ENCODE measurements at regions not wholly inside any gene's neighbourhood (a gene's known extent, or its start where the extent isn't known, plus 50 kb on each side); places are given as distances from the start of the nearest gene placed in this dataset.

DNA sequence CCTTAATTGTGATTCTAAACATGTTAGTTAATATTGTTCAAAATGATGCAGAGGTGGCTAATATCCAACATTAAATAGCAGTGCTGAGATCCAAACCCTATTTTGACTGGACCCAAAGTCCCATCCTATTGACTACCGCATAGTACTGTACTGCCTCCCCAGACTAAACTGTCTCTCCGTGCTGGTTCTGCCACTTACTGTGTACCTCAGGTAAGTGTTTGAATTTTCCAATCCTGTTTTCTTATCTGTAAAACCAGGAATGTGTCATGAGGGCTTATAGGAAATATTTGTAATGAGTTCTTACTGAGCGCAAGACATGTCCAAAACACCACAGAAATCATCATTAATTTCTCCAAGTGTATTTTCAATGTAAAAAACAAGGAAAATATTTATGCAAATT lies 209.2 kb upstream of the CD180 start:
- Histone ChIP-seq H3K9me3 (ENCODE audit: severe bottlenecking) (no peaks in the 10 kb centered on the region), H3K4me3 (ENCODE audit: severe bottlenecking) (no peak overlapping the region), H3K27ac (ENCODE audit: poor library complexity, severe bottlenecking) (peak overlapping the region; percentile 90), H3K36me3 (ENCODE audit: low read depth) (no peaks in the 10 kb centered on the region), H3K27me3 (ENCODE audit: insufficient read depth, poor library complexity, severe bottlenecking) (no peaks in the 10 kb centered on the region), H3K4me1 (ENCODE audit: insufficient read depth, poor library complexity, severe bottlenecking) (peaks cover 15% of the 10 kb centered on the region)
- no peak for ATAC-seq (ENCODE audit: low read depth)
- no peak for DNase-seq (ENCODE audit: low spot score)
- TF ChIP-seq, protein P1, sequence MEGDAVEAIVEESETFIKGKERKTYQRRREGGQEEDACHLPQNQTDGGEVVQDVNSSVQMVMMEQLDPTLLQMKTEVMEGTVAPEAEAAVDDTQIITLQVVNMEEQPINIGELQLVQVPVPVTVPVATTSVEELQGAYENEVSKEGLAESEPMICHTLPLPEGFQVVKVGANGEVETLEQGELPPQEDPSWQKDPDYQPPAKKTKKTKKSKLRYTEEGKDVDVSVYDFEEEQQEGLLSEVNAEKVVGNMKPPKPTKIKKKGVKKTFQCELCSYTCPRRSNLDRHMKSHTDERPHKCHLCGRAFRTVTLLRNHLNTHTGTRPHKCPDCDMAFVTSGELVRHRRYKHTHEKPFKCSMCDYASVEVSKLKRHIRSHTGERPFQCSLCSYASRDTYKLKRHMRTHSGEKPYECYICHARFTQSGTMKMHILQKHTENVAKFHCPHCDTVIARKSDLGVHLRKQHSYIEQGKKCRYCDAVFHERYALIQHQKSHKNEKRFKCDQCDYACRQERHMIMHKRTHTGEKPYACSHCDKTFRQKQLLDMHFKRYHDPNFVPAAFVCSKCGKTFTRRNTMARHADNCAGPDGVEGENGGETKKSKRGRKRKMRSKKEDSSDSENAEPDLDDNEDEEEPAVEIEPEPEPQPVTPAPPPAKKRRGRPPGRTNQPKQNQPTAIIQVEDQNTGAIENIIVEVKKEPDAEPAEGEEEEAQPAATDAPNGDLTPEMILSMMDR (IDR thresholded peaks at IDR 0.05; ENCODE audit: poor library complexity, severe bottlenecking) = no peak

DNA sequence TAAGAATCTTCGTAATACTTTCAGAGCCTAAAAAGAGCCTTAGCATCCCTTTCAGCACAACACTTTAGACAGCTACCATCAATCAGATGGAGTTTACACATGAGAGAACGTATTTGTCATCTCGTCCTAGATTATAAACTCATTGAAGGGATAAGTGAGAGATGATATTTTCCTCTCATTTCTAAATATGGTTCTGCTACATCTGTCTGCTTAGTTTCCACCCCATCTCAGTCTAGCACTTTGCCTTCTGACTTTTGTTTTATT lies 208.4 kb upstream of the CD180 start:
- H3K27ac ChIP-seq (ENCODE audit: poor library complexity, severe bottlenecking) = peak overlapping the region; percentile 90
- no peaks in the 10 kb centered on the region for H3K9me3 ChIP-seq (ENCODE audit: severe bottlenecking)
- peaks cover 15% of the 10 kb centered on the region for H3K4me1 ChIP-seq (ENCODE audit: insufficient read depth, poor library complexity, severe bottlenecking)
- no peaks in the 10 kb centered on the region for H3K36me3 ChIP-seq (ENCODE audit: low read depth)
- ATAC-seq (ENCODE audit: low read depth) (no peak), DNase-seq (ENCODE audit: low spot score) (no peak)
- no peak overlapping the region for H3K4me3 ChIP-seq (ENCODE audit: severe bottlenecking)
- H3K27me3 ChIP-seq (ENCODE audit: insufficient read depth, poor library complexity, severe bottlenecking) = no peaks in the 10 kb centered on the region
- TF ChIP-seq, protein P1 (IDR thresholded peaks at IDR 0.05; ENCODE audit: poor library complexity, severe bottlenecking) = no peak

DNA sequence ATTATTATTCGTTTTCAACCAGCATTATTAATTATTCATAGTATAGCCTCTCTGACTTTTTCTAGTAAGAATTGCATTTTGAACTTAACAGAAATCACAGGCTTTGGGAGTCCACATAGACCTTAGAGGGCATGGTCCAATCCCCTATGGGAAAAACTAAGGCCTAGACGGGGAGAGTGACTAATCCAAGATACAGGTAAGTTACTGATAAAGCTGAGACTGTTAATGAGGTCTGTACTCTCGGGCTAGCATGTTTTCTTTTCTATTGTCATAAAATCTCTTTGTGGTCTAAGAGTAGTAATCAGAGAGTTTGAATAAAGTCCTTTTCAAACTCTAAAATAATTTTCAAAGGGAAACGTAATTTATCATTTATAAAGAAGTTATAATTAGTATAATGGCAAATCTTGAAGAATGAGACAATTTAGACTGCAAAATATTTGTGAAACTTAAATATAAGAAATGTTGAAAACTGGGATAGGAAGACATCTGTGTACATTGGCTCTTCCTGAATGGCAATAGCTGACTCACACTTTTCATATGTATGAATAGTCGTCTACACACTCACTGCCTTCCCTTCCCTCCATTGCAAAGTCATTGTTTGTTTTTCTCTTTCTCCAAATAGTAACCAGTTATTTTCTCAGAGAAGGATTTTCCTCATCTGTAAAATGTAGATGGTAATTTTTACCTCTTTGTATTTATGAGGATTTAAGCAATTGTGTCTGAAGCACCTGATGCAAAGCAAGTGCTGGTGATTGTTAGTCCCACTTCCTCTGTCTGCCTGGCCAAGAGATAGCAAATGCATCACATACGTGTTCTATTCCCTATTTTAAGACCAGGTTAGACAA lies 207.9 kb upstream of the CD180 start:
- TF ChIP-seq, protein P1 (IDR thresholded peaks at IDR 0.05; ENCODE audit: poor library complexity, severe bottlenecking) = no peak
- peak overlapping the region; percentile 90 for H3K27ac ChIP-seq (ENCODE audit: poor library complexity, severe bottlenecking)
- no peaks in the 10 kb centered on the region for H3K9me3 ChIP-seq (ENCODE audit: severe bottlenecking)
- H3K4me3 ChIP-seq (ENCODE audit: severe bottlenecking) = no peak overlapping the region
- ATAC-seq (ENCODE audit: low read depth) = peak; percentile 99
- H3K4me1 ChIP-seq (ENCODE audit: insufficient read depth, poor library complexity, severe bottlenecking) = peaks cover 15% of the 10 kb centered on the region
- no peak for DNase-seq (ENCODE audit: low spot score)
- no peaks in the 10 kb centered on the region for H3K36me3 ChIP-seq (ENCODE audit: low read depth)
- H3K27me3 ChIP-seq (ENCODE audit: insufficient read depth, poor library complexity, severe bottlenecking) = no peaks in the 10 kb centered on the region

DNA sequence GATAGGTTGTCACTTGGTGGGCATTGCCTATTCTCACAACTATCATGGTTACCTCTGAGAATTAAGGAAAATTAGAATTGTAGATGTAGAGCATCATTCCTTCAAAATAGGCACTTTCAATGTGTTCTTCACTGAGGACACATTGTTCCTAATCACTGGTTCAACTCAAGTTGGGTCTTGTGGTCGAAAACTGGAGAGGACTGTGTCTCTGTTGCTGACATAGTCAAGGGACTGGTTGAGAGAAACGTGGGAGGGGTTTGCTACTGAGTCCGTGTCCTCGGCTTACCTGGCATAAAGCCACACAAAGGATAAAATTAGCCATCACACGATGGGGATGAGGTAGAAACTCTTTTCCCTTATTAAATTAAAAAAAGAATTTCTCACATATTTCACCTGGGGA lies 205.9 kb upstream of the CD180 start:
- Histone ChIP-seq H3K27me3 (ENCODE audit: insufficient read depth, poor library complexity, severe bottlenecking) (no peaks in the 10 kb centered on the region), H3K36me3 (ENCODE audit: low read depth) (no peaks in the 10 kb centered on the region), H3K4me3 (ENCODE audit: severe bottlenecking) (no peak overlapping the region), H3K27ac (ENCODE audit: poor library complexity, severe bottlenecking) (no peak overlapping the region), H3K4me1 (ENCODE audit: insufficient read depth, poor library complexity, severe bottlenecking) (peaks cover 15% of the 10 kb centered on the region), H3K9me3 (ENCODE audit: severe bottlenecking) (no peaks in the 10 kb centered on the region)
- ATAC-seq (ENCODE audit: low read depth) (no peak), DNase-seq (ENCODE audit: low spot score) (no peak)
- TF ChIP-seq, protein P1 (IDR thresholded peaks at IDR 0.05; ENCODE audit: poor library complexity, severe bottlenecking) = no peak

DNA sequence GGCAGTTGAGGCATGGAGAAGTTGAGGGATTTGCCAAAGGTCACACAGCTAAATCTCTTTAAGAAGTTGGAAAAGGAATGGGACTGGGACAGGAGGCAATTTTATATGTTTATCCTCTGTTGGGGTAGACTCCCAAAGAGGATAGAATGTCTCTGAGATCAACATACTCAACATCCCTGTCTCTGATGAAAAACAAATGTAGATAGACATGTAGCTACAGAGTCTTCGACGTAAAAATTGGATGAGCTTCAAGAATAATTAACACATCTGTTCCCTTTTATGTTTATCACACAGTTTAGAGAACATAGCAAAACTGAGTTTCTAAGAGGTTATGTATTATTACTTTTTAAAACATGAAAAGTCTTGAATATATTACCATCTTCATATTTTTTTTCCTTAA lies 204.6 kb upstream of the CD180 start:
- Histone ChIP-seq H3K27ac (ENCODE audit: poor library complexity, severe bottlenecking) (no peak overlapping the region), H3K9me3 (ENCODE audit: severe bottlenecking) (no peaks in the 10 kb centered on the region), H3K36me3 (ENCODE audit: low read depth) (no peaks in the 10 kb centered on the region), H3K4me1 (ENCODE audit: insufficient read depth, poor library complexity, severe bottlenecking) (peaks cover 15% of the 10 kb centered on the region), H3K4me3 (ENCODE audit: severe bottlenecking) (no peak overlapping the region), H3K27me3 (ENCODE audit: insufficient read depth, poor library complexity, severe bottlenecking) (no peaks in the 10 kb centered on the region)
- DNase-seq (ENCODE audit: low spot score) (no peak), ATAC-seq (ENCODE audit: low read depth) (no peak)
- TF ChIP-seq, protein P1 (IDR thresholded peaks at IDR 0.05; ENCODE audit: poor library complexity, severe bottlenecking) = no peak

All from RWPE2 (cell line).